HG03066 (cell line): ENCODE measurements at regions not wholly inside any gene's neighbourhood (a gene's known extent, or its start where the extent isn't known, plus 50 kb on each side); places are given as distances from the start of the nearest gene placed in this dataset.
"Not testable (repeated sequence)": the region's sequence is repeated elsewhere in the genome, so short reads cannot be mapped to it uniquely, and the experiment has no call there.

Experiments used
- ATAC-seq: cut with Tn5 transposase; IDR thresholded peaks from one replicate; pipeline ENCODE4 v1.9.1; 2021; ENCODE audit warnings: low read depth; ENCODE audit not compliant: unreplicated experiment

GRCh38 chr5:6321078-6321477 is 57.3 kb downstream of the MED10 start:
- no peak for ATAC-seq

DNA sequence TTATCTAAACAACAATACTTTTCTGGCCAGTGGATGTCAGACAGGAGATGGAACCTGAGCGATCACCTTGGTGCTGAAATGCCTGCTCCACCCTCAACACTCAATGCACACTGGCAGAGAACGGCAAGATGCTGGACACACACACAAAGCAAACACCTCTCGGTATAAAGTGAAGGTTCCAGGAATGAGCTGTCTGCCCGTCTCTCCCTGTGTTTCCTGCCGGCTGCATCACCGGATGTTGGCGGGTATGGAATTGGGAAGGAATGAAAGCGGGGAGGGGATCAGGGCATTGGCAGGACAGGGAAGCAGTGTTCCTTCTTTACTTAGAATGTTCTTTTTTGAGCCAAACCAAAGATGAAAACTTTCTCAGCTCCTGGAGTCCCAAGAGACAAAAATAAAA is 59.2 kb downstream of the MED10 start:
- ATAC-seq = no peak

DNA sequence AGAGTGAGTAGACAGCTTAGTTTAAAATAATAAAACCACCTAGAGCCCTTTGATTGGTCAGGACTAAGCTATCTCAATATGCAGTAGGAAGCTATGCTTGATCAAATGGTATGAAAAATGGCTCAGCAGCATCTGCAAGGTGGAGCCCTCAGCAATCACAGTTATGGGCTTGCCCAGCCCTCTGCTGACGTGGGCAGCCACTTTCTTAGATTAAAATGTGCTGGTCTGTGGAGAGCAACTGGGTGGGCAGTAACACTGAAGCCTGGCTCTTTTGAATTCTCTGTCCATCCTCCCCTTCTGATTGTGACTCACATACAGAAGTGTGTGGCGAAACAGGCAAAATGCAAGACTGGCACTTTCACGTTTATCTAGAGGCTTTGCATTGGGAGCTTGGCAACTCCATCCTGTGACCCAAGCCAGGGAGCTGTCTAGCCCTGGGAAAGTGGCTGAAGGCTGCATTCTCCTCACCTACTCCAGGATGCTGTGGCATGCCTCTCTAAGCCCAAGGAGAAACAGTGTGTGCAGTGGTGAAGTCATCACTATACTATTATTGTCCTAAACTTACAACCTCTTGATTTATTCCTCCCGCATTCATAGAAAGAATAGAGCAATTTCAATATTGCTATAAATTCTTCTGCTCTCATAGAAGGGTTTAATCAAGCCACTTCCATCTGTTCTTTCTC is 61.1 kb downstream of the MED10 start:
- no peak for ATAC-seq

- ATAC-seq = no peak
Measured at GRCh38 chr5:6315580-6315979, 62.8 kb downstream of the MED10 start.

- ATAC-seq = no peak
Measured at GRCh38 chr5:6311568-6312501, 66.5 kb downstream of the MED10 start.

- ATAC-seq = no peak
Measured at GRCh38 chr5:6309949-6310348, 68.4 kb downstream of the MED10 start.

- ATAC-seq = no peak
Measured at GRCh38 chr5:6308683-6309082, 69.7 kb downstream of the MED10 start.

DNA sequence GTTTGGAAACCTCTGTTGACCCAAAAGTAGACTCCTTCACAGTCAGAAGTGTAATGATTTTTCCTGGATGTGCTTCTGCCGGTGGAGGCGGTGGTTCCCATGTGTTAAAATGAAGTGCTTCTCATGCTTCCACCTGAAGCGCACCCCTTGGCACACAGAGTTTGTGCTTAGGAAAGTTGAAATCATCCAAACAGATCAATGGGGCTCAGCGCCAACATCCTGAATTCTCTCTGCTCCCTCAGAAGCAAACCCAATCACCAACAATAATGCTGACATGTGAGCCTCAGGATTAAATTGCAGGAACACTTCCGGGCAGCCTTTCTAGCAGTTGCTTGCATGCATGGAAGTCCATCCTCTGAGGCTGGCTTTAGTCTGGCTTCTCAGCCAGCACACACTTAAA is 71.0 kb downstream of the MED10 start:
- ATAC-seq = no peak

DNA sequence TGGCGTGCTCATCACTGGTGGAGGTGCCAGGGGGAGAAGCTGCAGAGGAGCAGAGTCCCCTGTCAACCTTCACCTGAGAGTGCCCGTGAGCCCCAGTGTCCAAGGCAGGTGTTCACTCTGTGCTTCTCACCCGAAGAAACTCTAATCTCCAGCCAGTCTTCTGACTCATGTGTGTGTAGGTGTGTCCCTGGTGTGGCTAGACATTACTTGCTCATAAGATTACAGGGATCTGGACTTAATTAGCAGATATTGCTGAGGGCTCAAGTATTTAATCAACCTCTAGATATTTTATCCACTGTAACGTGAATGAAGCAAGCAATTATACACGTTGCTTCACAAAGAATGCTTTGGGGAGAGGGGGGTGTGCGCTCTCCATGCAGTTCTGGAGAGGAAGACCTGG is 72.5 kb downstream of the MED10 start:
- no peak for ATAC-seq

- ATAC-seq = no peak
Measured at GRCh38 chr5:6302684-6303083, 75.7 kb downstream of the MED10 start.

DNA sequence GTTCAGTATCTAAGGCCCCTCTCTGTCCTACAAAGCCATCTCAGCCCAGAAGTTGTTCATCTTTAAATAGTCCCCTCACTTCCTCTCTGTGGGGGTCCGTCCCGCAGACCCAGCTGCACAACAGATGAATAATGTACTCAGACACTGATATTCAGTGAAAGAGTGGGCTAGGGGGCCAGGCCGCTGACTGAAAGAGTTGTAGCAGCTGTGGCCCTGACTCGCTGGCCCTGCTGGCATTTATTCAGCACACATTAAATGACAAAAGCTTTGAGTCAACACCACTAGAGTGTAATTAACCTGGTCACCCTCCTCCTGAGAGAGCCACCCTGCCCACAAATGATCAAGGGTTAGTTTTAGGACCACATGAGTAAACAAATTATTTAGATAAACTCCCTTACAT is 76.3 kb downstream of the MED10 start:
- no peak for ATAC-seq

GRCh38 chr5:6296524-6296923 is 81.8 kb downstream of the MED10 start:
- no peak for ATAC-seq

DNA sequence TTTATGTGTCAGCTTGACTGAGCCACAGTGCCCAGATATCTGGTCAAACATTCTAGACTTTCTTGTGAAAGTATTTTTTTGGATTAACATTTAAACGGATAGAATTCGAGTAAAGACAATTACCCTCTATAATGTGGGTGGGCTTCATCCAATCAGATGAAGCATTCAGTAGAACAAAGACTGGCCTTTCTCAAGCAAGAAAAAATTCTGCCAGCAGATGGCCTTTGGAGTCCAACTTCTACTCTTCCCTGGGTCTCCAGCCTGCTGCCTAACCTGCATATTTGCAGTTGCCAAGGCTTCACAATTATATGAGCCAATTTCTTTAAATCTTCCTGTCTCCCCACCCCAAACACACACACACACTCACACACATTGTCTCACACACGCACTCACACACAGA is 86.4 kb downstream of the MED10 start:
- ATAC-seq = no peak

GRCh38 chr5:6289239-6289638 is 89.1 kb downstream of the MED10 start:
- no peak for ATAC-seq

- no peak for ATAC-seq
Measured at GRCh38 chr5:6287176-6287575, 91.2 kb downstream of the MED10 start.

DNA sequence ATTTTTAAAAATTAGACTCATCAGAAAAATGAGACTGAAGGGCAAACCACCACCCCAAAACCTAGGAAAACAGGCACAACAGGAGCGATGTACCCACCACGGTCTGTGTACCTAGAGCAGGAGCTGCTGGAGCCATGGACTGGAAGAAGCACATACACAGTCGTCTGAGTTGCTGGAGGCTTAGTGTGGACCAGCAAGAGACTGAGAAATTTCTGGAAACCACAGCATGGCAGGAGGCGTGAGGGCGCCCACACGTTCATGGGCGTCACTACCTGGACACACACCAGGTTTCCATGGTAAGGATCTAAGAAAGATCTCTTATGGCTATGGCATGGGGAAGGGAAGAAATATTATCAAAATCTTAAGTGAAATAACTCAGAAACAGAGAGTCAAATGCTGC is 91.9 kb downstream of the MED10 start:
- ATAC-seq = no peak

GRCh38 chr5:6284491-6284890 is 93.9 kb downstream of the MED10 start:
- ATAC-seq = not testable (repeated sequence)

- no peak for ATAC-seq
Measured at GRCh38 chr5:6282352-6282751, 96.0 kb downstream of the MED10 start.

GRCh38 chr5:6281818-6282217 is 96.5 kb downstream of the MED10 start:
- ATAC-seq = no peak

GRCh38 chr5:6280425-6281100 is 97.8 kb downstream of the MED10 start:
- no peak for ATAC-seq

DNA sequence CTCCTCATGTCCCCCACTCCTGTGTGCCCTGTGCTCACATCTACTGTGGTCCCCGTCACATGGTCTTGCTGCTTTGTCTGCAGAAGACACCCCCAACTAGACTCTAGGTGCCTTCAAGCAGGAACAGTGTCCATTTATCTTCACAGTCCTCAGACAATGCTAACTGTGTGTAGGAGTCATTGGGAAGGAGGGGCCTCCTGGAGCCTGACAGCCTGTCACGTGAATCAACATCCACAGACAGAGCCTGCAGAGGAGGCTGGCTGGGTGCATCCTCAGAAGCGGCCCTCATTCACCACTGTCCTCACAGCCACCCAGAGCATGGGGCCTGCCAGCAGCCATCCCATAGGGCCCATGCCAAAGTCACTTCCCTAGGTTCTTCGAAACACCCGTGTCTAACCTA is 98.7 kb downstream of the MED10 start:
- ATAC-seq = no peak
